Vagina (tissue), 2 donors: ENCODE measurements at regions not wholly inside any gene's neighbourhood (a gene's known extent, or its start where the extent isn't known, plus 50 kb on each side); places are given as distances from the start of the nearest gene placed in this dataset.

Source experiments
- DNase-seq, 2 donors: peaks; one replicate each; pipeline ENCODE4 v3.0.0-alpha.2; 2017; ENCODE audit errors: extremely low spot score in 2 of 2
- H3K27ac ChIP-seq: fragments of 200-600 bp; sonication (generic); one replicate; pipeline ENCODE4 v1.5.1; 2019
- H3K27me3 ChIP-seq: fragments of 200-600 bp; sonication (generic); one replicate; pipeline ENCODE4 v1.5.1; 2019
- H3K36me3 ChIP-seq, 2 donors: fragments of 200-600 bp; sonication (generic); one replicate each; pipeline ENCODE4 v1.5.1; 2017 to 2019
- H3K4me1 ChIP-seq: fragments of 200-600 bp; sonication (generic); one replicate; pipeline ENCODE4 v1.5.1; 2019
- H3K4me3 ChIP-seq, 2 donors: fragments of 200-600 bp; sonication (generic); 1 replicate in 1 of 2; 2 replicates in 1 of 2; pipeline ENCODE4 v1.5.1; 2016 to 2019
- H3K9me3 ChIP-seq: fragments of 200-600 bp; sonication (generic); one replicate; pipeline ENCODE4 v1.5.1; 2019
- POLR2A ChIP-seq, 2 donors: fragments of 450-650 bp; IDR thresholded peaks; one replicate each; pipeline ENCODE4 v1.6.1; 2017; ENCODE audit warnings: antibody characterized with exemption in 2 of 2, mild to moderate bottlenecking in 2 of 2, moderate library complexity in 2 of 2
- POLR2AphosphoS5 ChIP-seq, 2 donors: sonication (generic); formaldehyde crosslinking; IDR thresholded peaks; one replicate each; pipeline ENCODE4 v1.9.0; 2017; ENCODE audit warnings: antibody characterized with exemption in 2 of 2, mild to moderate bottlenecking in 2 of 2, low read depth in 1 of 2; ENCODE audit not compliant: insufficient read depth in 1 of 2
- intact Hi-C: fragments of 100-400 bp; cut with DNase I; formaldehyde crosslinking; loops from one replicate; pipeline ENCODE4 v1.15.1; 2023
- TF ChIP-seq, protein P1 (sequence below), 3 experiments: fragments of 450-650 bp in 2 of 3; fragments of 200-600 bp in 1 of 3; sonication (generic) in 1 of 3; IDR thresholded peaks; one replicate each; pipeline ENCODE4 v1.5.1; 2017 to 2019; ENCODE audit warnings: antibody characterized with exemption in 3 of 3, mild to moderate bottlenecking in 2 of 3, moderate library complexity in 2 of 3

DNA sequence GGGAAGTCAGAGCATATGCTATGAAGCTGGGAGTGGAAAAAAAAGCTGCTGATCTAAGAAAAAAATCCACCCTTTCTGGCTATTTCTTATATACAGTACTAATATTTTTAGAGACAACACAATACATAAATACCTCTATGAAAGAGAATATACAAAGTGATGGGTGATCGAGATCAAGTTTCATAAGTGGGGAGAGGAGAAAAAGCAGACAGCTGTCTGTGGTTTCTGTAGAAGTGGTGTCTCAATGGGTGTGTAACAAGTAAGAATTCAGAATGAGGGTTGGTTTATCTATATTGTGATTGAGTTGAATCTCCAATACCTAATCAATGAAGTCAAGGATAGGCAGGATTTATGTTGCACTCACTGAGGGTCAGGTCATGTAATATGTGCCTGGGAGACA is 191.0 kb downstream of the HNMT start:
- Histone ChIP-seq H3K27ac (no peak overlapping the region), H3K9me3 (no peaks in the 10 kb centered on the region), H3K36me3 (no peaks in the 10 kb centered on the region), H3K4me3 (no peak overlapping the region), H3K4me1 (no peaks in the 10 kb centered on the region), H3K27me3 (no peaks in the 10 kb centered on the region)
- intact Hi-C loops = no loop called here
- DNase-seq = no peak
- TF ChIP-seq POLR2AphosphoS5 (IDR thresholded peaks at IDR 0.05; ENCODE audit: insufficient read depth in 1 of 2, low read depth in 1 of 2) (no peak), POLR2A (IDR thresholded peaks at IDR 0.05) (no peak)
- TF ChIP-seq, protein P1, sequence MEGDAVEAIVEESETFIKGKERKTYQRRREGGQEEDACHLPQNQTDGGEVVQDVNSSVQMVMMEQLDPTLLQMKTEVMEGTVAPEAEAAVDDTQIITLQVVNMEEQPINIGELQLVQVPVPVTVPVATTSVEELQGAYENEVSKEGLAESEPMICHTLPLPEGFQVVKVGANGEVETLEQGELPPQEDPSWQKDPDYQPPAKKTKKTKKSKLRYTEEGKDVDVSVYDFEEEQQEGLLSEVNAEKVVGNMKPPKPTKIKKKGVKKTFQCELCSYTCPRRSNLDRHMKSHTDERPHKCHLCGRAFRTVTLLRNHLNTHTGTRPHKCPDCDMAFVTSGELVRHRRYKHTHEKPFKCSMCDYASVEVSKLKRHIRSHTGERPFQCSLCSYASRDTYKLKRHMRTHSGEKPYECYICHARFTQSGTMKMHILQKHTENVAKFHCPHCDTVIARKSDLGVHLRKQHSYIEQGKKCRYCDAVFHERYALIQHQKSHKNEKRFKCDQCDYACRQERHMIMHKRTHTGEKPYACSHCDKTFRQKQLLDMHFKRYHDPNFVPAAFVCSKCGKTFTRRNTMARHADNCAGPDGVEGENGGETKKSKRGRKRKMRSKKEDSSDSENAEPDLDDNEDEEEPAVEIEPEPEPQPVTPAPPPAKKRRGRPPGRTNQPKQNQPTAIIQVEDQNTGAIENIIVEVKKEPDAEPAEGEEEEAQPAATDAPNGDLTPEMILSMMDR (IDR thresholded peaks at IDR 0.05) = no peak

DNA sequence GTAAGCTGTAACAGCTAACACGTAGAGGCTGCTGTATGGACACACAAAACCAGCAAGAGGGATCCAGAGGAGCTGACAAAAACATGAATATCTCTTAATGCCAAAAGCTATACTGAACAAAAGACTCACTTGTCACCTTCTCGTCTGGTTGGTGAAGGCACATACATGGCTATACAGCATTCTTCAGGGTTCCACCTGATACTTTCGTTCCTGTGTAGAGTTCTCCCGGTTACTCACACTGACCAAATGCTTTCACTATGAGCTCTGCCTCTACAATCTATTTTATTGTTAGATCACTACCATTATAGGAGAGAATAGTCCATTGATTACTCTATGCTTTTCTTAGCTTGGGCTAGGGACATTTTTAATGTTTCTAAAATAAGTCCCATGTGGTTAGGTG is 193.1 kb downstream of the HNMT start:
- no peaks in the 10 kb centered on the region for H3K9me3 ChIP-seq
- H3K4me3 ChIP-seq = no peak overlapping the region
- no peaks in the 10 kb centered on the region for H3K36me3 ChIP-seq
- no peaks in the 10 kb centered on the region for H3K27me3 ChIP-seq
- no peak for TF ChIP-seq POLR2A (IDR thresholded peaks at IDR 0.05)
- no peak for DNase-seq
- intact Hi-C loops = no loop called here
- H3K4me1 ChIP-seq = no peaks in the 10 kb centered on the region
- H3K27ac ChIP-seq = no peak overlapping the region

DNA sequence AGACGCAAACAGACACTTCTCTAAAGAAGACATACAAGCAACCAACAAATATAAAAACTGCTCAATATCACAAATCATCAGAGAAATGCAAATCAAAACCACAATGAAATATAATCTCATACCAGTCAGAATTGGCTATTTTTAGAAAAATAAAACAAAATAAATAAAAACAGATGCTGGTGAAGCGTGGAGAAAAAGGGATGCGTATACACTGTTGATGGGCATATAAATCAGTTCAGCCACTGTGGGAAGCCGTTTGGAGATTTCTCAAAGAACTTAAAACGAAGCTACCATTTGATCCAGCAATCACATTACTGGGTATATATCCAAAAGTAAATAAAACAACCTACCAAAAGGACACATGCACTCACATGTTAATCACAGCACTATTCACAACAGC is 206.2 kb downstream of the HNMT start:
- DNase-seq = no peak
- Histone ChIP-seq H3K9me3 (no peaks in the 10 kb centered on the region), H3K4me1 (no peaks in the 10 kb centered on the region), H3K4me3 (no peak overlapping the region), H3K27ac (no peak overlapping the region), H3K36me3 (no peaks in the 10 kb centered on the region), H3K27me3 (no peaks in the 10 kb centered on the region)
- intact Hi-C loops = no loop called here
- TF ChIP-seq POLR2A (IDR thresholded peaks at IDR 0.05) = no peak
- TF ChIP-seq, protein P1 (IDR thresholded peaks at IDR 0.05) = no peak
- no peak for TF ChIP-seq POLR2AphosphoS5 (IDR thresholded peaks at IDR 0.05; ENCODE audit: insufficient read depth in 1 of 2, low read depth in 1 of 2)

DNA sequence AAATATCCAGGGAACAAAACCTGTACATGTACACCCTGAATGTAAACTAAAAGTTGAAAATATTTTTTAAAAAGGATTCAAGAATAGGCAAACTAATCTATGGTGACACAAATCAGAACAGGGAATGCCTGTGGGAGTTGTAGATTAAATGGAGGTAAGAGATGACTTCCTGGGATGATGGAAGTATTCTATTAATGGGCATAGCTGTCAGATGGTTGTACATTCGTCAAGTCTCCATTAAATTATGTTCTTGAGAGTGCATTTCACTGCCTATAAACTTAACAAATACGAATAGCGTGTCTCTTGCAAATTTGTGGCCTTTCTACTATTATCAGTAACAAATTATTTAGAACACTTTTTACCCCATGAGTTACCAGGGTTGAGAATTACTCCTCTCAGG is 207.0 kb downstream of the HNMT start:
- H3K27ac ChIP-seq = no peak overlapping the region
- intact Hi-C loops = no loop called here
- H3K36me3 ChIP-seq = no peaks in the 10 kb centered on the region
- no peaks in the 10 kb centered on the region for H3K27me3 ChIP-seq
- no peak overlapping the region for H3K4me3 ChIP-seq
- no peaks in the 10 kb centered on the region for H3K4me1 ChIP-seq
- no peaks in the 10 kb centered on the region for H3K9me3 ChIP-seq
- no peak for DNase-seq
- TF ChIP-seq, protein P1 (IDR thresholded peaks at IDR 0.05) = no peak
- TF ChIP-seq POLR2AphosphoS5 (IDR thresholded peaks at IDR 0.05; ENCODE audit: insufficient read depth in 1 of 2, low read depth in 1 of 2) (no peak), POLR2A (IDR thresholded peaks at IDR 0.05) (no peak)

DNA sequence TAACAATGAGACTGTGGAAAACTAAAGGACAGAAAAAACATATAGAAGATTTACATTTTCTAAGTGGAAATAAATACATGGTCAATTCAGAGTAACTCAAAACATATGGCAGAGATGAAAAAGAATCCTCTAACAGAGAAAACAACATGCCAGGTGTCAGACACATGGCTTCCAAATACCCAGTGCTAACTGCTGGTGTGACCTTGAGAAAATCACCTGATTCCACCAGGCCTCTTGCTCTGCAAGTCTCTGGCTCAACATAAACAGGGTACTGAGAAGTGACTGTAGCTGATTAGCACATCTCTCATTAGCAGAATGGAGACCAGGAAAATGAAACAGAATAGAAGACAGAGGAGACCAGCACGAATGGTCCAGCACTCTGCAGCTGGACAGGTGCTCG is 210.8 kb downstream of the HNMT start:
- H3K36me3 ChIP-seq = no peaks in the 10 kb centered on the region
- H3K4me3 ChIP-seq = no peak overlapping the region
- no peaks in the 10 kb centered on the region for H3K4me1 ChIP-seq
- no peaks in the 10 kb centered on the region for H3K9me3 ChIP-seq
- TF ChIP-seq POLR2A (IDR thresholded peaks at IDR 0.05) (no peak), POLR2AphosphoS5 (IDR thresholded peaks at IDR 0.05; ENCODE audit: insufficient read depth in 1 of 2, low read depth in 1 of 2) (no peak)
- TF ChIP-seq, protein P1 (IDR thresholded peaks at IDR 0.05) = no peak
- H3K27me3 ChIP-seq = no peaks in the 10 kb centered on the region
- intact Hi-C loops = no loop called here
- no peak overlapping the region for H3K27ac ChIP-seq
- DNase-seq = no peak
